Upper lobe of left lung (tissue), 6 donors: ENCODE measurements at regions not wholly inside any gene's neighbourhood (a gene's known extent, or its start where the extent isn't known, plus 50 kb on each side); places are given as distances from the start of the nearest gene placed in this dataset.

ENCODE experiments used
- ATAC-seq, 2 donors: fragments of 200-7000 bp; cut with Tn5 transposase; one replicate each; pipeline ENCODE4 v1.9.1; 2022; ENCODE audit warnings: mild to moderate bottlenecking in 2 of 2, moderate library complexity in 2 of 2; ENCODE audit not compliant: low FRiP score in 2 of 2
- DNase-seq, 2 donors: peaks; one replicate each; pipeline ENCODE4 v3.0.0-alpha.2; 2019 to 2020
- H3K27ac ChIP-seq, 4 donors: fragments of 200-600 bp; sonication (generic); one replicate each; pipeline ENCODE4 v1.5.1; 2016 to 2019
- H3K27me3 ChIP-seq, 4 donors: fragments of 200-600 bp; sonication (generic); one replicate each; pipeline ENCODE4 v1.5.1; 2017 to 2019
- H3K36me3 ChIP-seq, 4 donors: fragments of 200-600 bp; sonication (generic); one replicate each; pipeline ENCODE4 v1.5.1; 2016 to 2019
- H3K4me1 ChIP-seq, 4 donors: fragments of 200-600 bp; sonication (generic); one replicate each; pipeline ENCODE4 v1.5.1; 2018 to 2019
- H3K4me3 ChIP-seq, 4 donors: fragments of 200-600 bp; sonication (generic); one replicate each; pipeline ENCODE4 v1.5.1; 2017 to 2019; ENCODE audit warnings: mild to moderate bottlenecking in 2 of 4, moderate library complexity in 1 of 4
- H3K9me3 ChIP-seq, 4 donors: fragments of 200-600 bp; sonication (generic); one replicate each; pipeline ENCODE4 v1.5.1; 2018 to 2019
- EP300 ChIP-seq, 4 donors: sonication (generic); formaldehyde crosslinking; IDR thresholded peaks; one replicate each; pipeline ENCODE4 v1.5.1; 2017; ENCODE audit warnings: antibody characterized with exemption in 4 of 4, control low read depth in 2 of 4
- POLR2A ChIP-seq, 4 donors: fragments of 450-650 bp; IDR thresholded peaks; one replicate each; pipeline ENCODE4 v1.5.1; 2016 to 2017; ENCODE audit warnings: antibody characterized with exemption in 4 of 4, mild to moderate bottlenecking in 2 of 4
- POLR2AphosphoS5 ChIP-seq, 2 donors: sonication (generic); formaldehyde crosslinking; IDR thresholded peaks; one replicate each; pipeline ENCODE4 v1.5.1; 2017; ENCODE audit warnings: antibody characterized with exemption in 2 of 2
- WGBS, 2 donors: methylation state at CpG; one replicate each; pipeline ENCODE4 v1.1.5; 2017 to 2018; 5-methylcytosine and 5-hydroxymethylcytosine counted together
- TF ChIP-seq, protein P1 (sequence below), 6 experiments: fragments of 450-650 bp in 4 of 6; fragments of 200-600 bp in 2 of 6; sonication (generic) in 2 of 6; IDR thresholded peaks; one replicate each; pipeline ENCODE4 v1.5.1; 2016 to 2019; ENCODE audit warnings: antibody characterized with exemption in 6 of 6
- donor health status: DM: no; HTN: no; CAD: no; lungs with moderate emphysema.
- donor health status: DM: no; HTN: yes; CAD: no; lungs with severe emphysema.

DNA sequence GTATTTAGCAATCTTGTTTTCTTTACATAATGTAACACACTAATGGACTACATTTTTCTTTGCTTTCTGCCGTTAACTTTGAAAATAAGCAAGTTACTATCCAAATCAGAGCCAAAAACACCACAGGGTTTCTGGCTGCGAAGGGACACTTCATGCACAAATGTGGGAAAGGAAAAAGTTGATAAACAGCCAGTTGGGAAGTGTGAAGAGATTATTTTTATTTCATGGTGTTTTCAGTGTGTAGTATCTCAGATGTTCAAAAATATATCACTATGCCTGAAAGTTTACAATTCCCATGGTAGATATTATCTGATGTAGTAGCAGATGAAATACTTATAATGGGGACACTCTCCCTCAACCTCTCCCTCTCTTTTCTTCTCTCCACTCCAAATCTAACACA lies 135.3 kb downstream of the CETN3 start:
- 72 to 79% methylated on average over 2 of the region's 2 CpGs for WGBS, 2 donors

DNA sequence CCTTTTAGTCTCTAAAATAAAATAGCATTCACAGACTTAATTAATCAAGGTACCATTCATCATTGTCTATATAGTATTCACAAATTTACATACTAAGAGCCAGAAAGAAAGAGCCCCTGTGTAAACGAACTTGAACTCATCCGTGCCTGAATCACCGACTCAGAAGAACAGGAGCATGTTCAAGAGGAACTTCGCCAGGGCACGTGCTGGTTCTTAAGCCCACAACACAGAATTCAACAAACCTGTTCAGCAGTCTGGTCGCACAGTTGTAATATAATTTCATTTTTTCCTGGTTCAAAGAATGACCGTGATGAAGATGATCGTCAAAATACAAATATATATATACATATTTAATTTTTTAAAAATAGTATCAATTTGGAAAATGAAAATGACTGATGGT lies 141.9 kb downstream of the CETN3 start:
- ATAC-seq, result no peak
- Histone ChIP-seq H3K4me1 (peaks cover 0 to 6% (median 0%) of the 10 kb centered on the region in 4 donors), H3K27me3 (no peaks in the 10 kb centered on the region), H3K4me3 (no peak overlapping the region), H3K9me3 (no peaks in the 10 kb centered on the region), H3K27ac (no peak overlapping the region), H3K36me3 (no peaks in the 10 kb centered on the region)
- no peak for DNase-seq
- WGBS, 2 donors, result 81 to 84% methylated on average over 8 of the region's 8 CpGs
- TF ChIP-seq EP300 (IDR thresholded peaks at IDR 0.05), result no peak
- TF ChIP-seq, protein P1, sequence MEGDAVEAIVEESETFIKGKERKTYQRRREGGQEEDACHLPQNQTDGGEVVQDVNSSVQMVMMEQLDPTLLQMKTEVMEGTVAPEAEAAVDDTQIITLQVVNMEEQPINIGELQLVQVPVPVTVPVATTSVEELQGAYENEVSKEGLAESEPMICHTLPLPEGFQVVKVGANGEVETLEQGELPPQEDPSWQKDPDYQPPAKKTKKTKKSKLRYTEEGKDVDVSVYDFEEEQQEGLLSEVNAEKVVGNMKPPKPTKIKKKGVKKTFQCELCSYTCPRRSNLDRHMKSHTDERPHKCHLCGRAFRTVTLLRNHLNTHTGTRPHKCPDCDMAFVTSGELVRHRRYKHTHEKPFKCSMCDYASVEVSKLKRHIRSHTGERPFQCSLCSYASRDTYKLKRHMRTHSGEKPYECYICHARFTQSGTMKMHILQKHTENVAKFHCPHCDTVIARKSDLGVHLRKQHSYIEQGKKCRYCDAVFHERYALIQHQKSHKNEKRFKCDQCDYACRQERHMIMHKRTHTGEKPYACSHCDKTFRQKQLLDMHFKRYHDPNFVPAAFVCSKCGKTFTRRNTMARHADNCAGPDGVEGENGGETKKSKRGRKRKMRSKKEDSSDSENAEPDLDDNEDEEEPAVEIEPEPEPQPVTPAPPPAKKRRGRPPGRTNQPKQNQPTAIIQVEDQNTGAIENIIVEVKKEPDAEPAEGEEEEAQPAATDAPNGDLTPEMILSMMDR (IDR thresholded peaks at IDR 0.05), result no peak
- no peak for TF ChIP-seq POLR2AphosphoS5 (IDR thresholded peaks at IDR 0.05)
- no peak for TF ChIP-seq POLR2A (IDR thresholded peaks at IDR 0.05)

More for the DNA sequence above, 135.3 kb downstream of the CETN3 start:
- DNase-seq (no peak), ATAC-seq (no peak)
- Histone ChIP-seq H3K4me3 (no peak overlapping the region), H3K4me1 (no peaks in the 10 kb centered on the region), H3K9me3 (no peaks in the 10 kb centered on the region), H3K36me3 (no peaks in the 10 kb centered on the region), H3K27me3 (no peaks in the 10 kb centered on the region), H3K27ac (no peak overlapping the region)
- TF ChIP-seq POLR2A (IDR thresholded peaks at IDR 0.05) (no peak), POLR2AphosphoS5 (IDR thresholded peaks at IDR 0.05) (no peak), EP300 (IDR thresholded peaks at IDR 0.05) (no peak)
- TF ChIP-seq, protein P1 (IDR thresholded peaks at IDR 0.05), result no peak

DNA sequence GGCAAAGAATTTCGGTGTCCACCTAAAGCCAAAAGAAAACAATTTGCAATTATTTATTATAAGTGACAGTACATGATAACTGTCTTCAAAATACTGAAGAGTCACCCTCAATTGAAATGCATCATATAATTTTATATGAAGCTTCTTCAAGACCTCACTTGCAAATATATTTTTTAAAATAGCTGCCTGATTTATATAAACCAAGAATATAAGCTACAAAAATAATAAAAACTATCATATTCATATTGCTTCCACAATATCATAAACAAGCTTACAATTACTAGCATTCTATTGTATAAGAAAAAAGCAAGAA lies 144.1 kb downstream of the CETN3 start:
- DNase-seq (no peak), ATAC-seq (no peak)
- TF ChIP-seq EP300 (IDR thresholded peaks at IDR 0.05) (no peak), POLR2AphosphoS5 (IDR thresholded peaks at IDR 0.05) (no peak), POLR2A (IDR thresholded peaks at IDR 0.05) (no peak)
- TF ChIP-seq, protein P1 (IDR thresholded peaks at IDR 0.05), result no peak
- no peaks in the 10 kb centered on the region for H3K36me3 ChIP-seq
- no peaks in the 10 kb centered on the region for H3K27me3 ChIP-seq
- no peak overlapping the region for H3K4me3 ChIP-seq
- no peak overlapping the region for H3K27ac ChIP-seq
- H3K9me3 ChIP-seq, result no peaks in the 10 kb centered on the region
- WGBS, 2 donors, result 3% methylated on average over 1 of the region's 1 CpG
- H3K4me1 ChIP-seq, result peaks cover 0 to 6% (median 0%) of the 10 kb centered on the region in 4 donors

DNA sequence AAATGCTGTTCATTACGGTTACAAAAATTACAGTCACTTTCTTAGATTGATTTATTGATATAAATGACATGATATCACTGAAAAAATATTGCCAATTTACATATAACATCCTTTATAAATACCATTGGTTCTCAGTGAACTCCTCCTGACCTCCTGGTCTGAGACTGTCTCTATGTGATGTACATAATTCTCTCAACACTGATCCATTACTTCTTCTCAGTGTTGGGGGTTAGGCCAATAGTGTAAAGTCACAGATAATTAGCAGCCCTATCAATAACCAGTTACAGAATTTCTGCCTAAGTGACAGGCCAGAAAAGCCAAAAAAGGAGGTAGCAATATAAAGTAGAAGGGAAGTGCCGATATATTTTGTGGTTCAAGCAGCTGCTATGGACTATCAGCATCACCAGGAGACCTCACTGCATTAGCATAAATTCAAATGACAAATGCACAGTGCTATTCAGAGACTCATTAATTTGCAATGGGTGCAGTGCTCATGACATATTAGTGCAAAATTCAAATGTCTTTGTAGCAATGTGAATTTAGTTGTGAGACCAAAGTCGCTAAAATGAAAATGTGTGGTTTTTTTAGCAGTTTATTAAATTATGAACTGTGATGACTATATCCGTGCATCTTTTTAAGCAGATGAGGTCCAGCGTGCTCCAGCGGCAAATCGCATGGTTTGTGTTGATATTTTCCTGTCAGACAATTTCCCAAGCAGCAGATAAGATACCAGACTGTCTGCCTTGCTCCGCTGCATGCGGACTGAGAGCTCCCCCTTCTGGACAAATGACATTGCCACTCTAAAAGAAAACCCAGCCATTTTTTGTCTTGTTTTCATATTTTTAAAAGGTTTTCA lies 144.6 kb downstream of the CETN3 start:
- Histone ChIP-seq H3K4me1 (peaks cover 0 to 6% (median 0%) of the 10 kb centered on the region in 4 donors), H3K4me3 (no peak overlapping the region), H3K36me3 (no peaks in the 10 kb centered on the region), H3K27ac (no peak overlapping the region), H3K27me3 (no peaks in the 10 kb centered on the region), H3K9me3 (no peaks in the 10 kb centered on the region)
- peak; percentile 46 to 73 for ATAC-seq
- 22 to 30% methylated on average over 9 of the region's 9 CpGs for WGBS, 2 donors
- DNase-seq, result peak in 1 of 2 donors; percentile 46
- TF ChIP-seq, protein P1 (IDR thresholded peaks at IDR 0.05), result peak; percentile 36 to 87 (median 64)
- no peak for TF ChIP-seq POLR2A (IDR thresholded peaks at IDR 0.05)
- TF ChIP-seq POLR2AphosphoS5 (IDR thresholded peaks at IDR 0.05), result no peak
